H9 (cell line): ENCODE measurements at regions not wholly inside any gene's neighbourhood (a gene's known extent, or its start where the extent isn't known, plus 50 kb on each side); places are given as distances from the start of the nearest gene placed in this dataset.

Experiments
- DNase-seq: peaks from one replicate; pipeline ENCODE4 v3.0.0-alpha.2; 2017
- H2AFZ ChIP-seq: one replicate; pipeline ENCODE4 v1.6.1; 2013; ENCODE audit warnings: mild to moderate bottlenecking, low read length, control low read depth, moderate library complexity
- H2AK5ac ChIP-seq: 2 replicates; pipeline ENCODE4 v1.6.1; 2013; ENCODE audit warnings: low read length, control low read depth, mixed read lengths; ENCODE audit not compliant: insufficient read length
- H2BK120ac ChIP-seq: one replicate; pipeline ENCODE4 v1.6.1; 2013; ENCODE audit warnings: low read depth, mild to moderate bottlenecking, low read length, control low read depth, inconsistent platforms; ENCODE audit not compliant: poor library complexity, severe bottlenecking
- H2BK12ac ChIP-seq: 2 replicates; pipeline ENCODE4 v1.6.1; 2013; ENCODE audit warnings: low read length, control low read depth, mixed read lengths, low read depth; ENCODE audit not compliant: insufficient read length
- H2BK15ac ChIP-seq: 2 replicates; pipeline ENCODE4 v1.6.1; 2013; ENCODE audit warnings: low read depth, low read length, control low read depth
- H2BK20ac ChIP-seq: one replicate; pipeline ENCODE4 v1.6.1; 2013; ENCODE audit warnings: low read depth, mild to moderate bottlenecking, low read length, control low read depth, inconsistent platforms; ENCODE audit not compliant: poor library complexity, severe bottlenecking
- H2BK5ac ChIP-seq: 2 replicates; pipeline ENCODE4 v1.6.1; 2013; ENCODE audit warnings: low read length, control low read depth, mixed read lengths; ENCODE audit not compliant: insufficient read length
- H3K14ac ChIP-seq: 2 replicates; pipeline ENCODE4 v1.6.1; 2013; ENCODE audit warnings: low read length, control low read depth; ENCODE audit not compliant: insufficient read depth
- H3K18ac ChIP-seq: 2 replicates; pipeline ENCODE4 v1.6.1; 2013; ENCODE audit warnings: low read depth, mild to moderate bottlenecking, mixed read lengths, low read length, control low read depth; ENCODE audit not compliant: insufficient read length
- H3K23ac ChIP-seq: 2 replicates; pipeline ENCODE4 v1.6.1; 2013; ENCODE audit warnings: low read length, control low read depth, mixed read lengths, low read depth; ENCODE audit not compliant: insufficient read length
- H3K23me2 ChIP-seq: 2 replicates; pipeline ENCODE4 v1.6.1; 2013; ENCODE audit warnings: low read depth, mild to moderate bottlenecking, mixed read lengths, low read length, control low read depth; ENCODE audit not compliant: insufficient read length, poor library complexity, severe bottlenecking
- H3K27ac ChIP-seq: 2 replicates; pipeline ENCODE4 v1.5.1; 2013; ENCODE audit warnings: low read length, control low read depth, mixed read lengths, low read depth; ENCODE audit not compliant: insufficient read length
- H3K27me3 ChIP-seq: 2 replicates; pipeline ENCODE4 v1.6.1; 2013; ENCODE audit warnings: low read length, control low read depth, inconsistent platforms; ENCODE audit not compliant: insufficient read depth
- H3K4ac ChIP-seq: 2 replicates; pipeline ENCODE4 v1.6.1; 2013; ENCODE audit warnings: low read depth, mild to moderate bottlenecking, control low read depth, inconsistent platforms, low read length, moderate library complexity
- H3K4me1 ChIP-seq: 2 replicates; pipeline ENCODE4 v1.6.1; 2013; ENCODE audit warnings: low read length, control low read depth, inconsistent platforms; ENCODE audit not compliant: insufficient read depth
- H3K4me2 ChIP-seq: 2 replicates; pipeline ENCODE4 v1.6.1; 2013; ENCODE audit warnings: low read length, control low read depth, mixed read lengths; ENCODE audit not compliant: insufficient read length, insufficient read depth
- H3K56ac ChIP-seq: 2 replicates; pipeline ENCODE4 v1.6.1; 2013; ENCODE audit warnings: low read depth, mild to moderate bottlenecking, mixed read lengths, low read length, control low read depth; ENCODE audit not compliant: insufficient read length
- H3K79me1 ChIP-seq: 2 replicates; pipeline ENCODE4 v1.6.1; 2013; ENCODE audit warnings: low read depth, mild to moderate bottlenecking, moderate library complexity, low read length, control low read depth, inconsistent platforms; ENCODE audit not compliant: insufficient read depth, poor library complexity, severe bottlenecking
- H3K79me2 ChIP-seq: 2 replicates; pipeline ENCODE4 v1.6.1; 2013; ENCODE audit warnings: low read length, control low read depth, inconsistent platforms; ENCODE audit not compliant: insufficient read depth
- H3K9ac ChIP-seq: 2 replicates; pipeline ENCODE4 v1.6.1; 2013; ENCODE audit warnings: low read length, control low read depth, mixed read lengths; ENCODE audit not compliant: insufficient read length; ENCODE audit errors: extremely low read depth
- H3K9me3 ChIP-seq: one replicate; pipeline ENCODE4 v1.6.1; 2013; ENCODE audit warnings: low read depth, low read length, inconsistent platforms; ENCODE audit not compliant: control insufficient read depth
- H3T11ph ChIP-seq: one replicate; pipeline ENCODE4 v1.6.1; 2013; ENCODE audit warnings: mild to moderate bottlenecking, low read length, control low read depth, inconsistent platforms
- H4K20me1 ChIP-seq: one replicate; pipeline ENCODE4 v1.6.1; 2013; ENCODE audit not compliant: control insufficient read depth, insufficient read length, insufficient read depth
- H4K5ac ChIP-seq: 2 replicates; pipeline ENCODE4 v1.6.1; 2013; ENCODE audit warnings: low read depth, mild to moderate bottlenecking, mixed read lengths, low read length, control low read depth; ENCODE audit not compliant: insufficient read length
- H4K8ac ChIP-seq: replicated peaks from 2 replicates; pipeline ENCODE4 v1.6.1; 2013; ENCODE audit warnings: low read length, control low read depth, mixed read lengths, low read depth; ENCODE audit not compliant: insufficient read length
- H4K91ac ChIP-seq: 2 replicates; pipeline ENCODE4 v1.6.1; 2013; ENCODE audit warnings: low read depth, mild to moderate bottlenecking, moderate library complexity, mixed read lengths, low read length, control low read depth; ENCODE audit not compliant: insufficient read length
- H3K27ac Mint-ChIP-seq, 3 experiments: 2 replicates in 2 of 3; 3 replicates in 1 of 3; pipeline ENCODE4 v1.8.0; 2020 to 2021; ENCODE audit warnings: mixed read lengths in 3 of 3, mild to moderate bottlenecking in 1 of 3, moderate library complexity in 1 of 3
- H3K27me3 Mint-ChIP-seq: 2 replicates; pipeline ENCODE4 v1.8.0; 2021; ENCODE audit warnings: low read depth, mild to moderate bottlenecking, moderate library complexity, mixed read lengths
- H3K36me3 Mint-ChIP-seq, 3 experiments: 2 replicates in 2 of 3; 3 replicates in 1 of 3; pipeline ENCODE4 v1.8.0; 2020 to 2021; ENCODE audit warnings: low read depth in 3 of 3, mixed read lengths in 3 of 3; ENCODE audit not compliant: insufficient read depth in 1 of 3
- H3K4me1 Mint-ChIP-seq, 2 experiments: 2 replicates each; pipeline ENCODE4 v1.8.0; 2020; ENCODE audit warnings: mixed read lengths in 2 of 2
- H3K4me3 Mint-ChIP-seq, 2 experiments: 2 replicates in 1 of 2; 3 replicates in 1 of 2; pipeline ENCODE4 v1.8.0; 2020 to 2021; ENCODE audit warnings: mild to moderate bottlenecking in 2 of 2, mixed read lengths in 2 of 2, moderate library complexity in 1 of 2
- H3K9me3 Mint-ChIP-seq, 2 experiments: 2 replicates in 1 of 2; 3 replicates in 1 of 2; pipeline ENCODE4 v1.8.0; 2020; ENCODE audit warnings: mild to moderate bottlenecking in 2 of 2, mixed read lengths in 2 of 2, moderate library complexity in 1 of 2
- CTCF ChIP-seq: fragments of 200-600 bp; sonication (generic); conservative IDR thresholded peaks from 3 replicates; pipeline ENCODE4 v1.8.0; 2021; ENCODE audit warnings: antibody characterized with exemption, mild to moderate bottlenecking
- WGBS: extraction: QIAGEN DNeasy Blood & Tissue Kit; methylation state at CpG from one replicate; pipeline ENCODE4 v1.1.7; 2013; ENCODE audit warnings: missing lambda C conversion rate, low lambda C conversion rate, mixed read lengths; ENCODE audit not compliant: insufficient read length; ENCODE audit errors: extremely low coverage; 5-methylcytosine and 5-hydroxymethylcytosine counted together

GRCh38 chr10:91036807-91037411 is 116.0 kb upstream of the ANKRD1 start:
- H3K23ac ChIP-seq: no peak overlapping the region
- no CpG with 5 or more reads among the region's 2 CpGs for WGBS

More at GRCh38 chr10:91036807-91037411, 116.0 kb upstream of the ANKRD1 start:
- H3K9me3 ChIP-seq: no peaks in the 10 kb centered on the region
- no peaks in the 10 kb centered on the region for H3K9me3 Mint-ChIP-seq
- no peak overlapping the region for H2BK120ac ChIP-seq
- no peak overlapping the region for H3K9ac ChIP-seq
- no peak overlapping the region for H3K14ac ChIP-seq
- H4K91ac ChIP-seq: no peak overlapping the region
- H3K27ac Mint-ChIP-seq: no peak overlapping the region
- H2AFZ ChIP-seq: no peak overlapping the region
- H3K4me1 Mint-ChIP-seq: peaks cover 23 to 25% of the 10 kb centered on the region in 2 experiments
- H3K79me1 ChIP-seq: no peaks in the 10 kb centered on the region
- H3K4ac ChIP-seq: no peak overlapping the region
- no peak overlapping the region for H3T11ph ChIP-seq
- H3K18ac ChIP-seq: no peak overlapping the region
- no peak overlapping the region for H2AK5ac ChIP-seq
- H3K27me3 ChIP-seq: no peaks in the 10 kb centered on the region; the same call in 1 of the 2 replicates
- no peaks in the 10 kb centered on the region for H3K23me2 ChIP-seq
- no peak for DNase-seq
- no peak for TF ChIP-seq CTCF
- peaks cover 16% of the 10 kb centered on the region for H3K27me3 Mint-ChIP-seq
- peaks cover 4% of the 10 kb centered on the region; the same call in 1 of the 2 replicates for H3K4me1 ChIP-seq
- H3K4me3 Mint-ChIP-seq: no peak overlapping the region
- no peak overlapping the region for H3K4me2 ChIP-seq
- no peak overlapping the region for H2BK5ac ChIP-seq
- no peak overlapping the region for H3K56ac ChIP-seq
- no peak overlapping the region for H4K5ac ChIP-seq
- H4K20me1 ChIP-seq: no peaks in the 10 kb centered on the region
- H3K36me3 Mint-ChIP-seq: no peaks in the 10 kb centered on the region
- no peak overlapping the region for H4K8ac ChIP-seq
- no peak overlapping the region for H3K27ac ChIP-seq
- 0 out of 2 replicates have a peak, but pooled peaks cover 1% of the 10 kb centered on the region for H3K79me2 ChIP-seq
- no peak overlapping the region for H2BK15ac ChIP-seq
- H2BK12ac ChIP-seq: no peak overlapping the region
- no peak overlapping the region for H2BK20ac ChIP-seq
